GDM1 (cell line): ENCODE measurements at regions not wholly inside any gene's neighbourhood (a gene's known extent, or its start where the extent isn't known, plus 50 kb on each side); places are given as distances from the start of the nearest gene placed in this dataset.

Experiments
- DNase-seq: peaks from one replicate; lab custom pipeline; 2025; lab: John Stamatoyannopoulos, UW

- DNase-seq: no peak
Observed at GRCh38 chr6:134739299-134740026, 210.4 kb downstream of the ALDH8A1 start.

DNA sequence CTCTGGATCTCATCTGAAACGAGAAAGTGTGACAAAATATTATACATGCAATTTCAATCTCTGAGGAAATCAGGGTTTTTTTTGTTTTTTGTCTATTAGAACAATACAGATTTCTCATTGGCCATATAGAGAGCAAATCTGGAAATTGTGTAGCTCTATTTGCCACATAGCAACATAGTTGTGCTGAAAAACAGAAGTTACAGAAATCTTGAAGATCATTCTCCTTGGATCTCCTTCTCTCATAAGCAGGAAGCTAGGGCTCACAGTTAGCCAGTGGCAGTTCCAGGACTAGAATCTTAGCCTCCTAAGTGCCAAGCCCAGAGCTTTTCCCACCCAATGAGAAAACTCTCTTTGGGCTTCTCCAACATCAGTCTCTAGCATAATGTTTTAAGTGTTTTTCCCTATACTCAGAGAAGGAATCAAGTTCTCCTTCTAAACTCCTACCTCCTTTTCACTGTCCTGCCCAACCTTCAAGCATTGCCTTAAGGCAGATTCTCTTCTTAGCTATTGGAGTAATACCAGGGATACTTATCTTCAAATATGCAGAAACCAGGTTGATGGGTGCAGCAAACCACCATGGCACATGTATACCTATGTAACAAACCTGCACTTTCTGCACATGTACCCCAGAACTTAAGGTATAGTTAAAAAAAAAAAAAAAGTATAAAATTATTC lies 211.6 kb downstream of the ALDH8A1 start:
- DNase-seq: no peak

DNA sequence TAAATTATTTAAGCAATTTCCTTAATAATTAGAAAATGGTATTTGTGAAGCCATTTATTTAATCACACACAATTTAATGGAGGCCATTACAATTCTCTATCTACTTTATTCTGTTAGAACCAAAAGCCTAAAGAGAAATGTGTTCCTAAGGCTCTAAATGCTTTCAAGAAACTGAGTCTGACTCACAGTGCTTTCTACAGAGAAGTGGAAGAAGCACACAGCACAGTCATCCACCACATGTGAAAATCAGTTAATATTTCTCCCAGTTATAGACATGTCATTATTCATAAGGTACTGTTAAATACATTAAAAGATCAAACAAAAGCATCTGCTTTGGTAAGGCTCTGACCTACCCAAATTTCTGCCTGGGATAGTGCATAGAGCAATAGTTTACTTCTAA lies 214.4 kb downstream of the ALDH8A1 start:
- DNase-seq: no peak

DNA sequence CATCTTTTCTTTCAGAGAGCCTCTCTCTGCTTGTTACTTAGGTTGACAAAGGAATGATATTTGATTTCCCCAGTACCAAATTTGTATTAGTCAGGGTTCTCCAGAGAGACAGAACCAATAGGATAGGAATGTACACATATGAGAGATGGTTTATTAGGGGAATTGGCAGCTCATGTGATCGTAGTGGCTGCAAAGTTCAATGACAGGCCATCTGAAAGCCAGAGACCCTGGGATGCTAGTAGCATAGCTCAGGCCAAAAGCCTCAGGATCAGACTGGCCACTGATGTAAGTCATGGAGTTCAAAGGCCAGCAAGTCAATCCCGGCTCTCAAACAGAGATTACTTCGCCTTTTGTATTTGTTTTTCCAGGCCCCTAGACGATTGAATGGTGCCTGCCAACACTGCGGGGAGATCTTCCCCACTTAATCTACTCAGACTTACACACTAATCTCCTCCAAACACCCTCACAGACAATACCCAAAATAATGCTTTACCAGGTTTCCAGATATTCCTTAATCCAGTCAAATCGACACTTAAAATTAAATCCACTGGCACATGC lies 215.5 kb downstream of the ALDH8A1 start:
- DNase-seq: no peak

- DNase-seq: no peak
Observed at GRCh38 chr6:134733801-134734200, 216.1 kb downstream of the ALDH8A1 start.

- DNase-seq: no peak
Observed at GRCh38 chr6:134732763-134733162, 217.1 kb downstream of the ALDH8A1 start.

- no peak for DNase-seq
Observed at GRCh38 chr6:134731615-134732014, 218.3 kb downstream of the ALDH8A1 start.

- no peak for DNase-seq
Observed at GRCh38 chr6:134730013-134730412, 219.9 kb downstream of the ALDH8A1 start.

DNA sequence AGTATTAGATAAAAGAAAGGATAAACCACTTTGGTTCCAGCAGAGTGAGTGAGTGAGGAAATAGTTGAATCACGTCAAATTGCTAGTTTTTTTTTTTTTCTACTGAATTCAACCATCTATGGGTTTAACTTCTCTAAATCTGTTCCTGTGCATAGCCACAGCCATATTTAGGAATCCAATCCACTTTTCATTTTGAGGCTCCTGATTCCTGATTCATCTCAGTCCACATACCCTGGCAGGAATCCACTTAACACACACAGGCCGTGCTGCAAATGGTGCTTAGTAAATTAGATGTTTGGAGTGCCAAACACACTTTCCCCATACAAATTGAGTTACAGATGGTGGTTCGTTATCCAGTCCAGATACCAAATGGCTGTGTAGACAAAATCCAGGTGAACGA lies 220.3 kb downstream of the ALDH8A1 start:
- DNase-seq: no peak

GRCh38 chr6:134727081-134727480 lies 222.8 kb downstream of the ALDH8A1 start:
- DNase-seq: no peak

- no peak for DNase-seq
Observed at GRCh38 chr6:134725590-134725989, 224.3 kb downstream of the ALDH8A1 start.

- DNase-seq: no peak
Observed at GRCh38 chr6:134724771-134725340, 225.0 kb downstream of the ALDH8A1 start.

DNA sequence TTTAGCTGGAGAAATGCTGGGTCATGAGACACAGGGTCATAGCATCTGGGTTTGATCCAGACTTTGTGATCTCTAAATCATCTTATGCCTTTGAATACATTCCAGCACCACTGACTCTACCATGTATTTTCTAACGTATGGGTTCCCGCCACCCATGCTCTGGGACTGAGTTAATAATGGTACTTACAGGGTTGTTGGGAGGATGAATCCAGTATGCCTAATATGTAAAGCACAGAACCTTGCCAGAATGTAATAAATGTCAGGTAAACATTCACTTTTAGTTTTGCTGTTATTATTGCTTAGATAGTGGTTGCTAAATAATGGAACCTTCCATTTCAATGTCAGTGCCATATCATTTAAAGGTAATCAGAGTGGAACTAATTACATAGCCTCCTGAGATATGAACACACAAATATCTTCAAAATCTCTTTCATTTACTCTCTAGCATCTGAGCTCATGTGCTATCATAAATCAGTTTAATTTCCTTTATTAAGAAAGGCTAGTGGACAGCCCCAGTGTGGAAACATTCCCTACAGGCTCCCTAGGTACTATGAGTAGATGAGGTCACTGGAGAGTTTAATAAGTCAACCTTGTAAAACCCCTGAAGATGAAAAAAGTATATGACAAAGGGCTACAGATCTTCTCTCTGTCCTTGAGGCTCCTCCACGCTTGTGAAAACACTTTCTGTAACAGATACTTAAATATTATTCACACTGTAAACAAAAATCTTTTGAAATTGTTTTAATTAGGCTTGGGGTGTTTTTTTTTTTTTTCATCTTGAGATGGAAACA lies 226.6 kb downstream of the ALDH8A1 start:
- no peak for DNase-seq

GRCh38 chr6:134722200-134722870 lies 227.6 kb downstream of the ALDH8A1 start:
- no peak for DNase-seq

GRCh38 chr6:134721060-134721405 lies 228.9 kb downstream of the ALDH8A1 start:
- DNase-seq: no peak

- no peak for DNase-seq
Observed at GRCh38 chr6:134720353-134721059, 229.4 kb downstream of the ALDH8A1 start.

DNA sequence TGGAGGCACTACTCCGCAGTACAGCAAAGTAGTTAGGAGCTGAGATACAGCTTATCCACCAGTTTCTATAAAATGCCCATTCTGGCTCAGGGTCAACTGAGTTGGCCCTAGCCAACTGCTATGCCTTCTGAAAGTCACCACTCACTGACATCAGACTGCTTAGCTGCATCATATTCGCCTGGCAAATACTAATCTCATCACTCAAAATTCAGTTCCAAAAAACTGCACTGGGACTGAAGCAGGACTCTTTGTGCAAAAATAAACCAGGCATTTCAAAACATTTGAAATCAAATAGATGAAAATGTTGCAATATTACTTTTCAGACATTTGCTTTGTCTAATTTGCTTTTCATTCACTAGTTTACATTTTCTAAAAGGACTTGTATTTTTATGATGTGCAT lies 230.0 kb downstream of the ALDH8A1 start:
- DNase-seq: no peak

DNA sequence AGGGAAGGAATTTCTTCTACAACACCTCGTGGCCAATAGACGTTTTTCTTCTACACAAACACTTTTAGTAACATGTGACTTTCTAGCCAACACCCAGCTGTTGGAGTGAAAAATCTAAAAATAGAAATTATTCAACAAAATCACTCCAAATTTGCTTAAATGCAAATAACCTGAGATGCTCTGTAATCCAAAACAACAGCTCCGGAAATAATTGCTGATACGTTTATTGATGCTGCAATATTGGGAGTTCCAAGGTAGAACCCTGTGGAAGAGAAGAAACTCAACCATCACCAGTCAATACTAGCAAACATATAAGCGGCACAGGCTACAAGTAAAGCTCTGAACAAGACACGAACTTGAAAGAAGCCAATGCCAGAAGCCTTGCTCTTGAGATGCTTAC lies 230.6 kb downstream of the ALDH8A1 start:
- DNase-seq: no peak

DNA sequence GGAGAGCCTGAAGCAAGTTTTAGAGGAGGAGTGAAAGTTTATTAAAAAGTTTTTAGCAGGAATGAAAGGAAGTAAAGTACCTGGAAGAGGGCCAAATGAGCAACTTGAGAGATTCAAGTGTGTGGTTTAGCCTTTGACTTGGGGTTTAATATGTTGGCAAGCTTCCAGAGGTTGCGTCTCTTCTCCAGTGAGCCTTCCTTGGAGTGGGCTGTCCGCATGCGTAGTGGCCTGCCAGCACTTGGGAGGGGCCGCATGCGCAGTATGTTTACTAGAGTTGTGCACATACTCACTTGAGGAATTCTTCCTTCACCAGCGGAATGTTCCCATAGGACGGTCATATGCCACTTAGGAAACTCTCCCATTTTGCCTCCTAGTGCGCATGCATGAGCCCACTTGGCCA lies 235.2 kb downstream of the ALDH8A1 start:
- DNase-seq: no peak

DNA sequence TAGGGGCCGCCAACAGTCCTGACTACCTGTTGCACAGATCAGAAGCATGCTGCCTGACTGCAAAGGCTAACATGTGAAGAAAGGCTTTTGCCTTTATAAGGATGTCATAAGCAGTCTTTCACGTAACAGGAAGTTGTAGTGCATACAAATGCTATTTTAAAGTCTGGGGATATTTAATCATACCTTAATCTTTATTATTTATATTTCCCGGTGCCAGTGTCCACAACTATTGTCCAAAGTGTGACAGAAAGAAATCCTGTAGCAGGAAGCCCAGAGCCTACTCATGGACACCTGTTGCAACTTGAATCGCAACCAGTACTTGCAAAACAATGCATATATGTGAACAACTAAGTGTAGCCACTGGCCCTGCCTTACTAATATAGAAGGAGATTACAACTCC lies 235.8 kb downstream of the ALDH8A1 start:
- DNase-seq: no peak

GRCh38 chr6:134712311-134712710 lies 237.6 kb downstream of the ALDH8A1 start:
- no peak for DNase-seq
